Activated CD8-positive, alpha-beta memory T cell treated with anti-CD3 and anti-CD28 coated beads for 1 hour (primary cell): ENCODE measurements at regions not wholly inside any gene's neighbourhood (a gene's known extent, or its start where the extent isn't known, plus 50 kb on each side); places are given as distances from the start of the nearest gene placed in this dataset.
"Not testable (repeated sequence)": the region's sequence is repeated elsewhere in the genome, so short reads cannot be mapped to it uniquely, and the experiment has no call there.

Source experiments
- DNase-seq, 2 donors: peaks; one replicate each; pipeline ENCODE4 v3.0.0-alpha.2; 2020; ENCODE audit warnings: low read depth in 1 of 2; ENCODE audit errors: extremely low read depth in 1 of 2

DNA sequence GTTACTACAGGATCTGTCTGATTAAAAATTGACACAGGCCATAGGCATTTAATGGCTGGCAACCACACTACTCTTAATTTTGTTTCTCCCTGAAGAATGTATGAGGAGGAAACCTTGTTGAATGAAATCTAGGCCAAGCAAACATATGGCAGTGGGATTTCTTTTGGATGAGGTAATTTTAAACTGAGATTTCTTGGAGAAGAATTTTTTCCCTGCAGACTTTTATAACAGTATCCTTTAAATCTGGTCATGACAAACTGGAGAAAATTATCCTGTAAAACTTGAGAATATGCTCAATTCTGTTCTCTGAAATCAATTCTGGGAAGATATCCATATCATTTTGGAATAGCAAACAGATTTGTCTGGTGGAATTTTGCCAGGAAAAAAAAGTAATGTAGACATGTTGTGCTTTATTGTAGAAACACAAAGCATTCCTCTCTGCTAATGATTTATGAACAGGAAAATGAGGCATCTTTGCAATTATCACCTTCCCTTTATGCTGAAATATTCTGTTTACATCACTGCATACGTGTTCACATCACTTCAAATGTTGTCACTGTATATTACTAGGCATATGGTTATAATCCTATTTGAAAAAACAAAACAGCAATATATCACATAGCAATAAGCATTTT, 108.3 kb upstream of the ARSJ start:
- no peak for DNase-seq

DNA sequence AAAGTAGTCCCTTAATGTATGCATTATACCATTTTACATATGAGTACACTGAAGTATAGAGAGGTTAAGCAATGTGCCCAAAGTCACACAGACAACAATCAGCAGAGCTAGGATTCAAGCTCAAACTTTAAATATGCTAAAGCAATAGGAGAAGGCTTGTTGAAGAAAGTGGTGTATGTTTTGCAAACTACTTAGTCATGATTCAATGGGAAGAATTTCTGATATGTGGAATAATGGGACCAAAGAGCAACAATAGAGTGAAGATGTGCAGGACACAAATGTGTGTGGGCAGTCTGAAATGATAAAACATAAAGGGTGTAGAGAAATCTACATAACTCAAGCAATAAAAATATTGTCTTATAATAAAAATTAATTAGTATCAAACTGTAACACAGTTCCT, 109.0 kb upstream of the ARSJ start:
- DNase-seq, result no peak

DNA sequence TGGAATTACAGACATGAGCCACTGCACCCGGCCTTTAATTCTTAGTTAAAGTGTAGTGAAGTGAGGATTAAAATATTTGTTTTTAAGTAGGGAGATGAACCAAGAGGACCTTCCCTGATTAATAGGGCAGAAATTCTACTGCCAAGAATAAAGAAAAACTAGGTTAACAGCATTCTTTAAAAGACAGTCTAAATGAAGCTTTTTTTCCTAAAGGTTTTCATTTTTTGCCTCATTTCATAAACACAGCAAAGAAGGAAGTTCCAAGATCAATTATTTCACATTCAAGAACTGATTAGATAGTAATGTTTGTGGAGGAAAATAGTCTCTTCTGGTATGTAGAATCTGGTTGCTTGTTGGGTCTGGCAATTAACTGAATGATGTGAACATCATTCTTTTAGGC, 112.1 kb upstream of the ARSJ start:
- DNase-seq, result no peak

DNA sequence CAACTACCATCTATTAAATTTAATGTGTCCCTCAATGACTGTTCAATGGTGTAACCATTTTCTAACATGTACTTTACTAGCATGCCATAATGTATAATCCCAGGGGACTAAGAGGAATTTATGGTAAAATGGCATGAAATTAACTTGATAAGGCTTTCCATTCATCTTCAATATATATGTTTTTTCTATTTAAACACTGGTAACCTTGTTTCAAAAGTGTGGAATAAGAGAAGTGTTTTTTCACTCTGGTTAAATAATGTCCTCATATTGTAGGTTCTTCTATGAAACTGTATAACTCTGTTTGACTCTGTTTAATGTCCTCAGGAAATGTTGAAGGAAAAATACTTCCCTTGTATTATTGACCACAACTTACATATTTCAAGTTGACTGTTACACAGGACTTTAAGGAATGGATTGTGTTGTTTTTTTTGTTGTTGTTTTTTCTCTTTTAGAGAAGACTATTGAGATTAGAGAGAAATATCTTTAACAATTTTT, 113.8 kb upstream of the ARSJ start:
- DNase-seq, result no peak

DNA sequence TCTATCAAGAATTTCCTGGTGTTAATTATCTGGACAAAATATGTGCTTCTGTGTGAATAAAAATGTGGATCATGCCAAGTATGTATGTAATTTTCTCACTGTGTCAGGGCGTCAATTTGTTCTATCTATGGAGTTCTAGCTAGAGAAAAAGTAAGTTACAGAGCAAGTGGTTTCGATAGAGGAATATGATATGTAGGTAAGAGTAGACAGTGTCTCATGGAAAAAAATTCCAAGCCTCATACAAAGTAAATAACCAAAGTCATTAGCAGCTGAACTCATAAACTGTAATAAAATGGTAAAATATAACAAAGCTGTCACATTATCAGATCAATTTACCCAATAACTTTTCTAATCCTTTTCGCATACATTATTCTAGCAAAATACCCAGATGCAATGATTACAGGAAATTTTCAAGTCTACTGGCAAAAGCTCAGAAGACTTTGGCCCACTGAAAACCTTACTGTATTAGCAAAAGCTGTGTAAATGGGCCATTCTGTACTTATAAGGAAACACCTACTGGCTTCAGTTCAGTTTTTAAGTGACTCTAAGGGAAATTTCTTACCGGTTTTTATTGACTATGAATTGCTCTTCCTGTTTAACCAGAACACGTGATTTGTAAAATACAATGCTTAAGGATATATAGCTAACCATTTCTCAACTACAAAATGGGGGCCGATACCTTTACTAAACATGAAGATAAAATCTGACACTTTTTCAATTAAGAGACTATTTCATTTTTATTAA, 121.0 kb upstream of the ARSJ start:
- no peak for DNase-seq

DNA sequence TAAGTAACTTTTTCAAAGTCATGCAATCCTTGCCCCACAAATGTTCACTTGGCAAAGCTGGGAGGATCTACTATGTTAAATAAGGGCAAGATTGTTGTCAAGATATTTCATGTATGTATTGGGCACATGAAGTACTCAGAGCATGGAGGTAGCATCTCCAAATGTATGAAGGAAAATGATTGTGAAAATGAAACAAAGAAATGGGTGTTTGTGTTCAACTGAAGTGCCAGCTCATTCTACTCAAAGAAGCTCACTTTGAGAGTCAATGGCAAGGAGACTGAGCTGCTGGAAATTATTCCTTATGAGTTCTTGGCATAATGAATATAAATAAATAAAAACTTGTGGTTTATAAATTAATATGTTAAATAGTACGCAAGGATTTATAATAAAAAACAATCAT, 124.5 kb upstream of the ARSJ start:
- DNase-seq, result no peak

DNA sequence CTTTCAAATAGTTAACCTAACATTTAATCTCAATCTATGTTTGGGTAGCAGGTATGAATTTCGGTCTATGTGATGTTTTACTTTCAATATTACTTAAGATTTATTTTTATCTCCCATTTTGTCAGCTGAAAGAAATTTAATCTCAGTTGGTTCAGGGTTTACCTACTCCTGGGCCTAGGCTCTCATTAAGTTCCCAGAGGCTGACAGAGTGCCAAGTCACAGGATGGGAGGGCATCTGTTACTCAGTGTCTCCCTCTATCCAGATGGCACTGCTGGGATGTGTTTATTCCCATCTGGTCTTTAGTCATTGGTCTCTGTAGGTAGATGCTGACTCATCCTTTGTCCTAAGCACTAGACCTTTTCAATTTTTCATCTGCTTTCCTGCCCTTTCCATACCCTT, 129.4 kb upstream of the ARSJ start:
- DNase-seq, result no peak

DNA sequence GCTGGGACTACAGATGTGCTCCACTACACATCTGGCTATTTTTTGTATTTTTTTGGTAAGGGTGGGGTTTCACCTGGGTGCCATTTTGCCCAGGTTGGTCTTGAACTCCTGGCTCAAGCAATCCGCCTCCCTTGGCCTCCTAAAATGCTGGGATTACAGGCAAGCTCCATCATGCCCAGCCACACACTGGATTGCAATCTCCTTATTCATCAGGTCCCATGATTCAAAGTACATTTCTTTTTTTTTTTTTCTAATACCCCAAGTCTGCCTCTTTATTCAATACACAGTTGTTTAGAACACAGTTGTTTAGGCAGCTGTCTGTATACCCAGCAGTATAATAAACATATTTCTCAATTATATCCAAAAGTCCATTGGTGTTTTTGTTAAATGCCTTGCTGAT, 130.3 kb upstream of the ARSJ start:
- no peak for DNase-seq

DNA sequence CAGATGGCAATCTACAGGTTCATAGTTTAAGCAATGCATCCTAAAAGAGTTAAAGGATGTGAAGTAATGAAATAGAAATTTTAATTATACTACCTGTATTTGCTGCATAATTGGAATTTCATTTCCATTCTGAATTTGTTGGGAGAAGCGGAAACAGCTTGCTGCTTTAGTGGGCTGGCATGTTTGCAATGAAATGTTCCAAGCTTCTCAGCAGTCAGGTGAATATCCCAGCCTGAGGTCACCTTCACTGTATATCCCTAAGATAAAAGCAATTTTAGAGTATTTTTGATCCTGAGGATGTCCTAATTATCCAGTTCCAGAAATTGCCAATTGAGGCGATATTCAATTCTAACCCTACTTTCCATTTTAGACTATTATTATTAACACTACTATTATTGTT, 136.1 kb upstream of the ARSJ start:
- DNase-seq, result no peak

DNA sequence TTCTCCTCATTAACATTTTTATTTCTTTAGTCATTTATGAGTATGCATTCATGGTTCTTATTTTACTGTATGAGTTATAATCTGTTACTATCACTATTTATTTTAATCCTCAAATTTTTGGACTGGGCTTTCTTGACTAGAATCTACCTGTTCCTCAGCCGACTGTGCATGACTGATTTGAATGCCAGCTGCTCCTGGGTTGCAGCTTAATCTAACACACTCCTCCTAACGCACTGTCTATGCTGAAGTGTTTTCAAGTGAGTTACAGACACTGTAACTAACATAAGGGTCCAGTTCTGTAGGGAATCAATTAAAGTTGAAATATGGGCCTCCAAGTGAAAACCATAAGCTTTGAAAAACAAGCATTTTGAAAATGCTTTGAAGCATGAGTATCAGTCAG, 137.4 kb upstream of the ARSJ start:
- DNase-seq, result no peak

DNA sequence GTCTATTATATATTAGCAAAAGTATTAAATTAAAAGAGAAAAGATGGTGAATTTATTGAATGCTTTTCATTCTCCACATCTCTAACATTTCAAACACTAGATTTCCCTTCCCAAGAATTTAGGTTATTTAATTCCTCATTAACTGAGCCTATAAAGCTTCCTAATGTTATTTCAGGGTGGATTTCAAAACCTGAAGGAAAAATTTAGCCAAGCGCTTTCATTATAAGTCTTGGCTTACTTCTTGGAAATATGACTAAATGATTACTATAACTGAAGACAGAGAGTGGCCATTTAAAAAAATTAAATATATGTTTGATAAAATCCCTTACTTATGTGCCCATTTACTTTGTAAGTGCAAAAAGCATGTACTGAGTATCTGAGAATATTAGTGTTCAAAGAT, 141.8 kb upstream of the ARSJ start:
- DNase-seq, result no peak

DNA sequence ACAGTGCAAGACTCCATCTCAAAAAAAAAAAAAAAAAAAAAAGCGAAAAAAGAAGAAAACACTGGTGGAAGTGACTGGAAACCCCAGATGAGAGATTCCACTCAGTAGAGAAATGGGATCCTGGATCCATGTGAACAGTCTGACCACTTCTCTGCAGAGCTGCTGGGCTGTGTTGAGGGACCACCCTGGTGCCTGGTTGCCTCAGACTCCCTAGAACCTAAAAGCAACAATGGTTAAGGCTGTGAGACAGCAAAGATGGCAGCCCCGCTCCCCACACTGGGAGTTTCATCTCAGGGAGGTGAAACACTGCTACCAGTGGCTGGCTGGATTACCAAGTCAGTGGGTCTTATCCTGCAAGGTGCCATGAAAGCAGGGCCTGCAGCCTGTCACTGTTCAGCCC, 152.8 kb upstream of the ARSJ start:
- DNase-seq, result no peak

DNA sequence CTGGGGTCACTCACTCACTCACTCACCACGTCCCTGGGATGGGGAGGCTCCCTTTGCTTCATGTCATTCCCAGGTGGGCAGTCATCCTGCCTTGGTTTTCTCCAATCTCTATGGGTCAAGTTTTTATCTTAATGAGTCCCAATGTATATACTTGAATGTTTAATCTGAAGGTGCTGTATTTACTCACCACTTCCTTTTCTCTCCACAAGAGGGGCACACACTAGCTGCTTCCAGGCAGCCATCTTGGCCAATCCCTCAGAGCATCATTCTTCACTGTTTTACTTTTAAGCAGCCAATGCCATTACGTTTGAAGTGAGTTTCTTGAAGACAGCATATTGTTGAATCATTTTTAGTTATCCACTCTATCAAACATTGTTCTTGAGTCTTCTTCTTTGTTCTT, 153.4 kb upstream of the ARSJ start:
- DNase-seq, result no peak

DNA sequence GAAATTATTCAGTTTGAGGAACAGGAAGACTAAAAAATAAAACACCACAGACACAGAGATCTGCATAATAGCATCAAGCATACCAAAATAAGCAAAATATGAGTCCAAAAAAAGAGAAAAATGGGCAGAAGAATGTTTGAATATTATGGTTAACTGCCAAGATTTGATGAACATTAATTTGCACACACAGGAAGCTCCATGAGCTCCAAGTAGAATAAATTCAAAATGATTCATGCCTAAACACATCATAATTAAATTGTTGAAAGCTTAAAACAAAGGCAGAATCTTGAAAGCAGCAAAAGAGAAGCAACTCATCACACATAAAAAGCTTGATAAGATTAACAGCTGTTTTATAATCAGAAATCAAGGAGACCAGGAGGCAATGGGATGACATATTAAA, 156.6 kb upstream of the ARSJ start:
- no peak for DNase-seq

DNA sequence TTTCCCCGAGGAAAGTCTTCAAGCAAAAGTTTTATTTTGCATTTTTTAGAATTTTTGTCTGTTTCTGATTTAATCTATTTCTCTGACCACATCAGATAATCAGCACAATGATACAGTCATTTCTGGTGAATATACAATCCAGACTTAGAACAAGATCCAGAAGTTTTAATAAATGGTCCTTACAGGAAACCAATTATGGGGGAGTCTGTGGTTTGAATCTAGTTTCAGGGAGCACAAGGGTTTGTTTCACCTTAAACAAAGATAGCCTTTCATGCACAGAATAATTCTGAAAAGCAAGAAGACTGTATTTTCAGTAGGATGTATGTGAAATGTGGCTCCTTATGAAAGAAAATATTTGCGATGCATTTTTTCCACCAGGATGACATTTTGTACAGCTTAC, 158.5 kb upstream of the ARSJ start:
- no peak for DNase-seq

DNA sequence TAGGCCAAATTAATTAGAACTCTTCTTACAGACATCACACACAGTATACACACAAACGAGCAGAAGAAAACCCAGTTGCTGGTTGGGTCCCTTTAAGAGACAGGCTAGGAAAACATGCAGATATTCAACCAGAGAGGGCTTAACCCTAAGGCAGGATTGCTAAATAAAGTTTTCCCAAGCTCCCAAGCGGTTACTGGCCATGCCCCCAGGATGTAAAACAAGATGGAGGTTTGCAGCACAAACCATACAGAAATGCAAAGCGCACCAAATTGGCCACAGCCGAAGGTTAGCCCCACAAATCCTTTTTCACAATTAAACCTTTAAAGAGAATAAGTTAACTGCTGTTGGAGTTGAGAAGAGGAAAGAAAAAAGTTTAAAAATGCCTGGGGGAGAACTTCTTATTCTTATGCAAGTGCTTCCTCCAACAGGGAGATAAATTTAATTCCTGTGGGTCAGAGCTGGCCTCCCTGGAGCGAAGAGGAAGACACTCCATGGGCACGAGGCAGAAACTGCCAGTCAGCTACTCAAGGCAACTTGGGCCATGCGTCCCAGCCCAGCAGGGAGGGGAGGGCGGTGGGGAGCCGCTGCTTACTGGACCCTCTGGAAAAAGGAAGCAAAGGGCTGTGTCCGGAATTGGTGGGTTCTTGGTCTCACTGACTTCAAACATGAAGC, 167.6 kb upstream of the ARSJ start:
- DNase-seq, result no peak

DNA sequence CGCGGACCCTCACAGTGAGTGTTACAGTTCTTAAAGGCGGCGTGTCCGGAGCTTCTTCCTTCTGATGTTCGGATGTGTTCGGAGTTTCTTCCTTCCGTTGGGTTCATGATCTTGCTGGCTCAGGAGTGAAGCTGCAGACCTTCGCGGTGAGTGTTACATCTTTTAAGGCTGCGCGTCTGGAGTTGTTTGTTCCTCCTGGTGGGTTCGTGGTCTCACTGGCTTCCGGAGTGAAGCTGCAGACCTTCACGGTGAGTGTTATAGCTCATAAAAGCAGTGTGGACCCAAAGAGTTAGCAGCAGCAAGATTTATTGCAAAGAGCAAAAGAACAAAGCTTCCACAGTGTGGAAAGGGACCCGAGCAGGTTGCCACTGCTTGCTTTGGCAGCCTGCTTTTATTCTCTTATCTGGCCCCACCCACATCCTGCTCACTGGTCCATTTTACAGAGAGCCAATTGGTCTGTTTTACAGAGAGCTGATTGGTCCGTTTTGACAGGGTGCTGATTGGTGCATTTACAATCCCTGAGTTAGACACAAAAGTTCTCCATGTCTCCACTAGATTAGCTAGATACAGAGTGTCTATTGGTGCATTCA, 168.3 kb upstream of the ARSJ start:
- not testable (repeated sequence) for DNase-seq

DNA sequence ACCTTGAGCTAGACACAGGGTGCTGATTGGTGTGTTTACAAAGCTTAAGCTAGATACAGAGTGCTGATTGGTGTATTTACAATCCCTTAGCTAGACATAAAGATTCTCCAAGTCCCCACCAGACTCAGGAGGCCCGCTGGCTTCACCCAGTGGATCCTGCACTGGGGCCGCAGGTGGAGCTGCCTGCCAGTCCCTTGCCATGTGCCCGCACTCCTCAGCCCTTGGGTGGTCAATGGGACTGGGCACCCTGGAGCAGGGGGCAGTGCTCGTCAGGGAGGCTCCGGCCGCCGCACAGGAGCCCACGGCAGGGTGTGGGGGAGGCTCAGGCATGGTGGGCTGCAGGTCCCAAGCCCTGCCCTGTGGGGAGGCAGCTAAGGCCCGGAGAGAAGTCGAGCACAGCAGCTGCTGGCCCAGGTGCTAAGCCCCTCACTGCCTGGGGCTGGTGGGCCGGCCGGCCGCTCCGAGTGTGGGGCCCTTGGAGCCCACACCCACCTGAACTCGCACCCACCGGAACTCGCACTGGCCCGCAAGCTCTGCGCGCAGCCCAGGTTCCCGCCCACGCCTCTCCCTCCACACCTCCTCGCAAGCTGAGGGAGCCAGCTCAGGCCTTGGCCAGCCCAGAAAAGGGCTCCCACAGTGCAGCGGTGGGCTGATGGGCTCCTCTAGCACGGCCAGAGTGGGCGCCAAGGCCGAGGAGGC, 169.1 kb upstream of the ARSJ start:
- not testable (repeated sequence) for DNase-seq

DNA sequence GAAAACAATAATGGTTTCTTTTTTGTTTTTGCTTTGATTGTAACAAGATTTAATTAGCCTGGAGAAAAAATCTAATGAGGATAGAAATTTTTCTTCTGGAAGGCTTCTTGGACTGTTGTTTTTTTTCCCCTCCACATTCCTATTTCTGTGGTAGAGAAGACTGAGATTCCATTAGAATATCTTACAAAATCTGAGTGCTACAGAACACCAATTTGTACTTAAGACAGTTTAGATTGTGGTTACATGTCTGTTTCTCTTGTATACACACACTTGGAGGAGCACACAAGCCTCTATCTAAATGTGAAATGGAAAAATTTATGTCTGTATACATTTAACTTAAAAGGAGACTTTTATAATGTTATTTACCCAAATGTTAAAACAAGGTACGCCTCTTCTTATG, 176.9 kb upstream of the ARSJ start:
- DNase-seq, result no peak

DNA sequence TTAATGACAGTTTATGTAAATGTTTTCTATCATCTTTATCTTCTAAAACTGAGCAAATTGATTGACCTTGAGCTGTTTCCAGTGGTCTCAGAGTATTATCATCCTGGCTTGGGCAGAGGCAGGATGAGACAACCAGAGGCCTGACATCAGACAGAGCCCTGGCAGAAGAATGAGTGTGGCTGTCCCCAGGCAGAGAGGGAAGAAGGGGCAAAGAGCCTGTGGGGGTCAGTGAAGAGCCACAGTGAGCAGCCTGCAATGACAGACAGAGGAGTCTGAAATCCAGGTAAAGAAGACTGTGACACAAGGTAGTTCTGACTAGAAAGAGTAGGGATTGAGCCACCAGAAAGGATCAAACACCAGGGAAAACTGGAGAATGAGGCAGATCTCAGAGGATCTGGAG, 182.4 kb upstream of the ARSJ start:
- no peak for DNase-seq

DNA sequence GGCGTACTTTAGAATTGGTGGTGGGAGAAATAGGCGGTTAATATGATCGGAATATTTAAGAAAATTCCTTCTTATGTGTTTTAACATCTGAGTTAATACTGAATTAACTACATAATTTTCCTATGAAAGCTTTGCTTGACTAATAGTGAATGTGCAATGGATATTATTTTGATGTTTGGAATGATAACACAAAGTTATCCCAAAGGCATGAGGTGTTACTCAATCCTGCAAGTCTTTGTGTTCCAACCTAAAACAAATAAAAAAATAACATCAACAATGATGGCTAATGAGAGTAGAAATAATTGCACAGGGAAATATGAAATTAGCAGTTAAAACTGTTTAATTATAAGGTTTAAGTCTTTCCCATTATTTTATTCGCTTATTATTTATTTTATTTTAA, 183.6 kb upstream of the ARSJ start:
- DNase-seq, result no peak
